C4-2B (cell line): ENCODE measurements at regions not wholly inside any gene's neighbourhood (a gene's known extent, or its start where the extent isn't known, plus 50 kb on each side); places are given as distances from the start of the nearest gene placed in this dataset.

Source experiments
- ZFX ChIP-seq: fragments of 450-650 bp; IDR thresholded peaks from 2 replicates; pipeline ENCODE4 v1.6.1; 2017
- TF ChIP-seq, protein P1 (sequence below): fragments of 450-650 bp; conservative IDR thresholded peaks from 2 replicates; pipeline ENCODE4 v1.5.1; 2017; ENCODE audit warnings: mild to moderate bottlenecking

DNA sequence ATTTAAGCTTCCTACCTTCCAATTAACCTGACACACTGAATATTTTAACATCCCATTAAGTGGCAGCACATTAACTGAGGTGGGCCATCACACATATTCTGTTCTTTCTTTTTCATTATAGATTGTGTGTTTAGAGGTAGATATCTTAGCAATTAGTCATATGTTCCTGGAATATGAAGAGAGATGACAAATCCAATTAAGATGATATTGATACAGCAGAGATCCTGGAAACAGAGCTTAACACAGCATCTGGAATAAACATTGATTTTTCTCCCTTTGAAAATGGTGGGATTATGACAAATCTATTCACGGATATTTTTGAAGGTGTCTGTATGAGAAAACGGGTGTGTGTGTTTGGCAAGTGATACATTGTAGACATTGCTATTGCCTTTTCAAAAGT, 448.0 kb downstream of the CDH10 start:
- TF ChIP-seq, protein P1, sequence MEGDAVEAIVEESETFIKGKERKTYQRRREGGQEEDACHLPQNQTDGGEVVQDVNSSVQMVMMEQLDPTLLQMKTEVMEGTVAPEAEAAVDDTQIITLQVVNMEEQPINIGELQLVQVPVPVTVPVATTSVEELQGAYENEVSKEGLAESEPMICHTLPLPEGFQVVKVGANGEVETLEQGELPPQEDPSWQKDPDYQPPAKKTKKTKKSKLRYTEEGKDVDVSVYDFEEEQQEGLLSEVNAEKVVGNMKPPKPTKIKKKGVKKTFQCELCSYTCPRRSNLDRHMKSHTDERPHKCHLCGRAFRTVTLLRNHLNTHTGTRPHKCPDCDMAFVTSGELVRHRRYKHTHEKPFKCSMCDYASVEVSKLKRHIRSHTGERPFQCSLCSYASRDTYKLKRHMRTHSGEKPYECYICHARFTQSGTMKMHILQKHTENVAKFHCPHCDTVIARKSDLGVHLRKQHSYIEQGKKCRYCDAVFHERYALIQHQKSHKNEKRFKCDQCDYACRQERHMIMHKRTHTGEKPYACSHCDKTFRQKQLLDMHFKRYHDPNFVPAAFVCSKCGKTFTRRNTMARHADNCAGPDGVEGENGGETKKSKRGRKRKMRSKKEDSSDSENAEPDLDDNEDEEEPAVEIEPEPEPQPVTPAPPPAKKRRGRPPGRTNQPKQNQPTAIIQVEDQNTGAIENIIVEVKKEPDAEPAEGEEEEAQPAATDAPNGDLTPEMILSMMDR: no peak
- no peak for TF ChIP-seq ZFX
